ENCODE measurements at regions not wholly inside any gene's neighbourhood (a gene's known extent, or its start where the extent isn't known, plus 50 kb on each side); places are given as distances from the start of the nearest gene placed in this dataset.

DNA sequence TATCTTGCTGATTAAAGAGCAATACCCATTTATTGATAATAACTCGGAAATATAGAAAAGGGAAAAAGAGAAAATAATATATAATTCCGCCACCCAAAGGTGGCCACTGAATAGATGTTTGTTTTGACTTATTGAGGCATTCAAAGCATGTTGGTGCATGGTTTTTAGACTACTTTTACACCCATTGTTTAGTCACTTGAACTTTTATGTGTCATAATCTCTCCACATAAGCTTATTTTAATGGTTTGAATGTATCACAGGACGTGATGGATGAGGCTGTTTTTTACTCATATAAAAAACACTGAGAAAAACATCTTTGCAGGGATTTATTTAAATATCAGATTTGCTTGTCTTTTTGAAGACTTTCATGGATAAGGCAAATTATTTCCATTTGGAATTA is 120.4 kb downstream of the ACKR3 start:
- no peak for TF ChIP-seq CTCF (IDR thresholded peaks at IDR 0.05)
- TF ChIP-seq ZFX (IDR thresholded peaks at IDR 0.05; ENCODE audit: borderline replicate concordance), result no peak

Data from 22Rv1 (cell line).